Inflammatory macrophage treated with lipopolysaccharide for 1 hour (primary cell): ENCODE measurements at regions not wholly inside any gene's neighbourhood (a gene's known extent, or its start where the extent isn't known, plus 50 kb on each side); places are given as distances from the start of the nearest gene placed in this dataset.

Experiments
- DNase-seq, 2 donors: peaks; one replicate each; pipeline ENCODE4 v3.0.0-alpha.2; 2020 to 2022

DNA sequence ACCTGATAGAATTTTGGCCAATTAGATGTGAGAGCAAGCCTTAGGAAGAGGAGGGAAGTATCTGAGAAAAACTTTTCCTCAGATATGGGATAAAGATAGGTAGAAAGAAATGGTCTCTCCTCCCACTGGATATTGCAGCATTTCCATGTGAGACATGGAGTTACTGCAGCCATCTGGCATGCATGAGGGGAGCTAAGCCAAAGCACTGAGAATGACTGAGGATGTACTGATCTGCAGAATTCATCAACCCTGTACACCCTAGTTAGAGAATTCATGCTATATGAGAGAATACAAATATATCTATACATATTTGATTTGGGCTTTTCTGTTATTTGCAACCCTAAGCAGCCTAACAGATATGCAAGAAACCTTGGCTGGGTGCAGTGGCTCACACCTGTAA is 52.5 kb upstream of the RPL34 start:
- DNase-seq = no peak

DNA sequence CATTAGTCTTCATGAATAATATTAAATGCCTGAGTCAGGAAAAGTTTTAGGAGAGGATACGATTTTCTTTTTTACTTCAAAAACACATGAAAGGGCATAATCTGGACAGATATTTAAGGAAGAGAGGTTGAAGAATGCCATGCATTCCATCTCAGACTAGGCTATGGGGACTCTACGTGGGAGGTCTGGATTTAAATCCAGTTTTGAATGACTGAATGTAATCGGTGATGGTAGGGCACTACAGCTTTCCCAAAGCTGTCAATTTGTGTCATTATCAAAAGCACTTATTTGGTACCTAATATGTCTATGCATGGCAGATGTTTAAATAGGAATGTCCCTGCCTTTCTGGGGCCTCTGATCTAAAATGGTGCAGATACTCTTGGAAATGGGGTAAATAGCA is 59.3 kb upstream of the RPL34 start:
- no peak for DNase-seq

DNA sequence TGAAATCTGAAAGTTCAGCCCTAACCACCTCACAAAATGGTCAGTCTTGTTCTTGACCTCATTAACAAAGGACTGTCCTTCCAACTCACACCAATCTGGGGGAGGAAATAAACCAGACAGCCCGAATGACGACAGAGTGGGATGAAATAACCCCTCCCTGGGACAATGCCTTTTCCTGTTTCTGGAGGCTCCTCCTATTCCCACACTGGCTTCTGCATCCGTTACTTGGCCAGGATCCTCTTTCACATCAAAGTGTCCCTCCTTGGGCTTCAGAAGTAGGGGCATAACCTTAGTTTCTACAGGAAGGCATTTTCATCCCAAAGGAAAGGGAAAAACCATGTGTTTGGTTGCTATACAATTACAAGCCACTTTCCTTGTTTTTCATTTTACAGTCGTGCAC is 59.8 kb upstream of the RPL34 start:
- peak in 1 of 2 donors; percentile 3 for DNase-seq

DNA sequence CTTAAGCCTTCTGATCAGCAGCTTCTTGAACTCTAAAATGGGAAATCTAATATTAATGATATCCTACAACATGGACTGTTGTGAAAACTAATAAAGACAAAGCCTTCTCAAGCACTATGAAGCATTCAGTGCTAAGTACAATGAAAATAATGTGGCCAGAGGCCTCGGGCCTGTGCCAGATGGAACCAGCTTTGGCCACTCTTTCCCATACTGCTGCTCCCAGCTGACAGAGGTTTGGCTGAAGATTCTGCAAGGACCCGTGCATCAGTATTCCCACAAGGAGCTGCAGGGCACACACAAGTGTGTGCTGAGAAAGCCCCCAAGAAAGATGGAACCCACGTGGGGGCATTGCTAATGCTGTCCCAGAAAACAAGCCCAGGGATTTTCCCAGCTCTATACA is 60.5 kb upstream of the RPL34 start:
- DNase-seq = no peak

DNA sequence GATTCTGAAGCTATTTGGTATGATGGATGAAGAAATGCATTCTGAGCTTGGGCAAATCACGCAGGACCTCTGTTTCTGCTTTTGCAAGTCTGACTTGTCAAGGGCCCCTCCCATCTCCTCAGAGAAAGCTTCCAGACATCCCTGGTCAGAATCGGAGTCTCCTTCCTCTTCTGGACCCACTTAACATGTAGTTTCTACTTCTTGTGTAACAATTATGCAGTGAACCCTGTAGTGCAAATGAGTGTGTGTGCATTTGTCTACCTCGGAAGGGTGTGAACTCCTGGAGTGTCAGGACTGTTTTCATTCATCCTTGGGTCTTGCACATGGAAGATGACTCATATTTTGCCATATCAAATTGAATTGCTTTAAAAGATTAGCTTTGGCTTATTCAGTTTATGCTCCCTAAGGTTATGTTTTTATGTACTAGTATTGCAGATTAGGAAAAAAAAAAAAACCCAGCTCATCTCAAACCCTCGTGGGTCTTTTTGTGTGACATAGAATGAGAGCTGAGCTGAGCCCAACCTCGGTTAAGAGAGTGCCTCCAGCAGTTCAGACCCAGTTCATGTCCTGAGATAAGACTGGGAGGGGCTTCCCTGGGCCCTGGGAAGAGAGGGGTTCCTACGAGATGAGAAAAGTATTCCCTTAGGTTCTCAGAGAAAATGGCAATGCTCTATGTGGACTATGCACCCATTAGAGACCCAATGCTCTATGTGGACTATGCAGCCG is 61.1 kb upstream of the RPL34 start:
- peak; percentile 15 to 29 for DNase-seq

DNA sequence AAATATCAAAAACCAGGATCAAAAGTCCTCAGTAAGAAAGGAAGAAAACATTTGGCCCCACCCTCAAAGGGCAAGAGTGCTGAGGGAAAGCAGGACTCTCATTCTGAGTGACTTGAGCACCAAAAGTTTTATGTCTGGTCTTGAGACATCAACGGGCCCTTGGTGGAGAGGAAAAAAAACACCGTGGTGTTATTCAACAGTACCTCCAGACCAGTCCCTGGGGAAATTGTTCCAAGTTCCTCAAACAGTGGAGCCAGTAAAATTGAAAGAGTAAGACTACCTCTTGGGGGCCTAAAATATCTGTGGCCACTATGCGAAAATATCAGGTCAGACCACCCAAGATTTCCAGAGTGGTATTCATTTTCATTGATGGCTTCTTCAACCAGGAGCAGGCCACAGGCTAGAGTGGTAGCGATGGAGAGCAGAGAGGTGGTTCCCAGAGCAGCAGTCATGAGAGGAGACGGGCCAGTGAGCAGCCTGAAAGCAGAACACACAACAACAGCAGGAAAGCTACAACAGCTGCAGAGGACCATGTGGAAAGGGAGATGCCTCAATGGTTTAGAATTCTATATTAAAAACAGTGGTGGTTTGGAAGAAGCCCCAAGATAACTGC is 63.7 kb upstream of the RPL34 start:
- no peak for DNase-seq

DNA sequence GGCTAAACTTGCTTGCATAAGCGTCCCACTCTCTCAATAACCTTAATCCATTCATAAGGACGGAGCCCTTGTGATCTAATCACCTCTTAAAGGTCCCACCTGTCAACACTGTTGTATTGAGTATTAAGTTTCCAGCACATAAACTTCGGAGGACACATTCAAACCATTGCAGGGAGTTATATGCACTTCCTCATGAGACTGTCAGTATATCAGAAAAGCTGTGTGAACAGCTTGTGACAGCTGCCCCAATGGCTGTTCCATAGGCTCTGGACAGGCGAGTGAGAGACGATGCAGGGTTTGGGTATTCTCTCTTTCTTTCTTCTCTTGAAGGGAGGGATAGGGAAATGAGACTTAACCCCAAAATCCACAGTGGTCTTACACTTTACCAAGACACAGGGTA is 64.2 kb upstream of the RPL34 start:
- DNase-seq = no peak

DNA sequence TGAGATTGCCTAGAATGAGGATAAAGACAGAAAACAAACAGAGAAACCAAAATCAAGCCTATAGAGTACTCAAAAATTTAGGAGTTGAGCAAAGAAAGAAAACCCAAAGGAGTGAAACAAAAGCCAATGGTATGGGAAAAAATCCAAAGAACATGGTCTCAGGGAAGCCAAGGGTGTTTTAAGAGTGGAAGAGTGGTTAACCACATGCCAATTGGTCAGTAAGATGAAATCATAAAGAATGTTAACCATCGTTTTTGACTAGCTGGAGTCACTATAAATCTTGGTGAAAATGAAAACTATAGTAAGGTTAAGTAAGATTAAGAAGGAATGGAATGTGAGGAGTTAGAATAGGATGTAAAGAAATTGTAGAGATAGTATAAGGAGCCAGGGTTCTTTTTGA is 64.7 kb upstream of the RPL34 start:
- DNase-seq = no peak

DNA sequence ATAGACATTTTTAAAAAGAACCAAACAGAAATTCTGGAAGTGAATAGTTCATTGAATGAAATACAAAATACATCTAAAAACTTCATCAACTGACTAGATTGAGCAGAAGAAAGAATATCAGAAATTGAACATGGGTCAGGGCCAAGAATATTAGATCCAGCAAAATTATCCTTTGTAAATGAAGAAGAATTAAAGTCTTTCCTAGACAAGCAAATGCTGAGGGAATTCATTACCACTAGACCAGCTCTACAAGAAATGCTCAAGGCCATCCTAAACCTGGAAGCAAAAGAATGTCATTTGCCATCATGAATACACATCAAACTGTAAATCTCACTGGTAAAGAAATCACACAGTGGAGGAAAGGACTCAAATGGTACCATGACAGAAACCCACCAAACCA is 72.7 kb upstream of the RPL34 start:
- DNase-seq = no peak

DNA sequence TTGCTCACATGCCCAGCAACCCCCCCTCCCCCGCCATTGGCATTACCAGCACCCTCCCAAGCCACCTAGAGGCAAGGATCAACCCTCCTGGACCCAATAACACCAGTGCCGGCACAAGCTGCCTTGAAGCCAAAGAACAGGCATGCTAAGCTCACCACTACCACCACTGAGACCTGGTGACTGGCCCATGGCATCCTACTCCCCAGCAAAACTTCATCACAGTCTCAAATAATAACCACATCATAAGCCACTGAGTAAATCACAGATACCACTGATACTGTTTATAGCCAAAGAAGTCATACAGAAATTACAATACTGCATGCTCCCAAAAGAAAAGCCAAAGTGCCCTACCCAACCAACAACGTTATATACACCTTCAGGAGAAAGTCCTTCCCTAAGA is 73.6 kb upstream of the RPL34 start:
- DNase-seq = no peak

DNA sequence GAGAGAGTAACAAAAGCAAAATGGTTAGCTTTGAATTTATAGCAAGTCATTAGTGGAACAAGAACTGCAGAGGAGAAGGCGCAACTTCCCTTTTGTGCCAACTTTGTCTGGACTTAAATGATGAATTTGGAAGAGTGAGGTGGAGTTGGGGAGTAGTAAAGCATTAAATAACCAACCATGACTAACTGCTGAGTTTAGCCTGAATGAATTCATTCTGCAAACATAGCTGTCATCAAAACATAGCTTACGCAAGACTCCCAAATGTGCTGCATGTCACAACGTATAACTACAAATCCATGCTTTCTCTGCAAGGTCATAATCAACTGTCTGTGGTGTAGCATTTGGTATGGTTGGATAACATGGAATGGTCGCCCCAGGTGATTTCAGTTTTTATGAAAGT is 75.9 kb upstream of the RPL34 start:
- DNase-seq = peak in 1 of 2 donors; percentile 4

DNA sequence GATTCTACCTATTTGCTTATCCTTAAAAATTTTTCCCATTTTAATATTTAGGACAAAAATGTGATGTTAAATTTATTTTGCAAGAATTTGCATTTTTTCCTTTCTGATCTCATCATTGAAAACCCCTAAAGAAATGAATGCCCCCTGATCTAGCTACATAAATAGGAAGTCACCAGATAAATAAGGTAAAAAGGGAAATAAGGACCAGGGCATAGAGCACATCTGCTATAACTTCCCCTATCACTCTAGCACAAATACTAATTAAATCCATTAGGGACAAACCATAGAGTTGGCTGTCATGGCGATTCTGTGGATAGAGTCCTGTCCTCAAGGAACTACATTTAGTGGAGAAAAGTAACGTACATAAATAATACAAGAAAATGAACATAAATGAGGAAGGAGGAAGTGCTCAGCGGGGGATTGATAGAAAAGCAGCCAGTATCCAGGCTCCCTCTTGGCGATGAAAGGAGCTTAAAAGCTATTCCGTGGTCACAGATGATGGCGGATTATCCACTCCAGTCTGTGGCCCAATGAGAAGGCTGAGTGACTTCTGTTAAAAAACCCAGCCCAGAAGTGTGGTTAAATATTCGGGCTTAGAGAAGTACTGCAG is 76.9 kb upstream of the RPL34 start:
- peak in 1 of 2 donors; percentile 7 for DNase-seq

DNA sequence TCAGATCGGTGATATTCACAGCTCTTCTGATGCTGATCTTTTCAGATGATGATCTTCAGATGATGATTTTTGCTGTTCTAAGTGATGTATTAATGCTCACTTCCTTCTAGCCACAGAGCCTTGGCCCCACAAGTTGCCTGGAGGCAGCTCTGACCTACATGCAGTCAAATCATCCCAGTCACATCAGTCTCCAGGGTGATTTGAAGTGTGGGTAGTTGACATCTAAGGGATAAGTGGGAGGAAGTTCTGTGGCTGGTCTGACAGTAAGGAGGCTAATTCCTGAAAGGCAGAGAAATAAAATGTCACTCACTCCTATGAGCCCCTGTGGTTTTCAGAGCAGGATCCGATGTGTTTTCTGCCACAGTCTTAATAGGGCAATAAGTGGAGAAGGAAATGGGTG is 79.8 kb upstream of the RPL34 start:
- DNase-seq = no peak

DNA sequence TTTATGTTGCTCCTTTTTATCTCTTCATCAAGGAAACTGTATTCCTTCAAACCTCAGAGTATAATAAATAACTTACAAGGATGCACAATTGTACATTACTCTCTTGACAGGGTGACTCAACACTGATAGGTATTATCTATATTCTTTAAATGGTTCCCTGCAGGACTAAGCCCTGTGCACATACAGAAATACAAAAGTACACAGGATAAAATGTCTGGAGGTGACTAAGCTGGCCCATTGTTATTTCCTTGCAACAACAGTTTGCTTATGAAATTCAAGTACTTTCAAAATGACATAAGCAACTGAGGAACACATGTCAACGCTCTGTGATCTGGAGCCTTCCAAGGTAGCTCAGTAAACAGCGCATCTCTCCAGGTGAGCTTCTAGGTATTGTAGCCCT is 83.8 kb upstream of the RPL34 start:
- DNase-seq = no peak

DNA sequence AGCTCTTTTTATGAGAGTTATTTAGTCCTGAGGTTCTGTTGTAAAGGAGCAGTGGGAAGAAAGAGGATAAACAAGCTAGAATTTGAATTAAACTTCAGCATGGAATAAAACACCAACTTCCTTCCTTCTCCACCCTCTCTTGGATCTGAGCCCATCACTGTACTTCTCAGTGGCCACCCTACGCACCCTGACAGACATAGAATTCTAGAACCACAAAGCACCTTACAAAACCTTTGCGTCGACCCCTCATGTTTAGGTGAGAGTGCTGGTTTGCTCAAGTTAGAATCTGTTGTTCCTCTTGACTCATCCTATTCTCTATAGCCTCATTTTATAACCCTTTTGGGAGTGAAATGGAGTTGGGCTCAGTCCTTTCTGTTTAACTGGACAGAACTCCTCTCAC is 84.6 kb upstream of the RPL34 start:
- DNase-seq = no peak

DNA sequence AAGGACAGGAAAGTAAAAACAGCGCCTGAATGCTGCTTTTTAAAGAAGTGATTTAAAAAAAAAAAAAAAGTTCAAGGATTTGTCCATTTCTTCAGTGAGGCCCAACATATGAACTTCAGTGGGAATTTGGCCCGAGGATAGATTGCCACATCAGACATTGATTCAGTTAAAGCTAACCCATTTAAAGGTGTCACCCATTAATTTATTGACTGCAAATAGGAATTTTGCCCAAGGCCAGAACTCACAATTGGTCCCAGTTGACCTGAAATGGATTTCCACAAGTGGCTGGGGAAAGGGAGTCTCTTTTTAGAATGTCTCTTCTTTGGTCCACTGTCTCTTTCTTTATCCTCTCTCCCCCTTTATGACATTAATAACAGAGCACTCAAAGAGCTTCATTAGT is 86.5 kb upstream of the RPL34 start:
- DNase-seq = no peak

DNA sequence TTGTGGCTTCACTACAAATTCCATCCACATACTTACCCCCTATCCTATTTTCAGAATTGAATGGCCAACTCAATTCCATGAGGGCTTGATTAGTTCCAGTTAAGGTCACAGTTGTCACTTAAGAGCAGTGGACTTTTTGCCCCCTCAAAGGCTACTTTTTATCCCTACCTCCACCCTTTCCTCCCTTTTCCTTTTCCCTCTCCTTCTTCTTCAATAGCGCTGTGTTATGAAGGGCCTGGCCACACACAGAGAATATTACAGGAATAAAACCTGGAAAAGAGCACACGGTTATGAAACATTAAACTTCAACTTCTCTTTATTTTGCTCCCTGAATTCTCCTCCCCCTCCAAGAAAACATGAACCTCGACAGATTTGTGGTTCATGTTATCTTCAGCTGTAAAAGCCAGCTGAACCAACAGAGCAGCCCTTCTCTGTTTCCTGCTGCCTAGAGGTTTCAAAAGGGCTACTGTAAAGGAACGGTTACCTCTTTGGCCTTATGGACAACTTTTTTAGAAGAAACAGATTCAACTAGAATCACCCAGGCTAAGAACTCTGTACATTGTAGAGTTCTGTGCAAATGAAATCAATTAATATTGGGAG is 87.0 kb upstream of the RPL34 start:
- no peak for DNase-seq

DNA sequence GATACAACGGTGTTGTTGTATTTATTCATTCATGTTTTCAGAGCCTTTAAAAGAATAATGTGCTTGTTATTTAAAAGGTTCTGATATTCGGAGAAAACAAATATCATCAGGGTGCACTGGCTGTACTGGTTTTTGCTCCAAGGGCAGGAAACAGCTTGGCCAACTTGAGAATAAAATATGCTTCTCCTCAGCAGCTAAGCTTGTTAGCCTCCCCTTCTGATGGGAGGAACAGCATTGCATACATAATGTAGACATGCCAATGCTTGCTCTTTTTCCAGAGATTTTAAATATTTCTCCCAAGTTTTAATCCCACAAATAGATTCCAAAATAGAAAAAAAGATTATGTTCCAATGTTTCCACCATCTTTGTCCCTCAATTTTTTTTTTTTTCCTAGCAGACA is 87.6 kb upstream of the RPL34 start:
- no peak for DNase-seq

DNA sequence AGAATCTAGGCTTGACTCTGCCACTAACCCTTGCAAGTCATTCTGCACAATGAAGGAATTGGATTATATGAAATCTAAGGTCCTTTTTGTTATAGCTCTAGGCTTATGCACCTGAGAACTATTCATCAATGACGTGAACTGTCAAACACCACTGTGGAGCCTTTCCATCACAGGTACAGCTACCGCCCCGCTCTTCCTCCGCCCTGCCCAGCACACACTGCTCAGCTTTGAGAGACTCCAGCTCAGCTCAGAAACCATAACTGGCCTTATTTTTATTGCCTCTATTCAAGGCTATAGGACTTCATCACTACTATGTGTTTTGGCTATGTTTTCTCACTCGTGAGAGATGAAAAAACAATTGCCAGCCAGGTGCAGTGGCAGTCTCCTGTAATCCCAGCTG is 88.2 kb upstream of the RPL34 start:
- DNase-seq = no peak

DNA sequence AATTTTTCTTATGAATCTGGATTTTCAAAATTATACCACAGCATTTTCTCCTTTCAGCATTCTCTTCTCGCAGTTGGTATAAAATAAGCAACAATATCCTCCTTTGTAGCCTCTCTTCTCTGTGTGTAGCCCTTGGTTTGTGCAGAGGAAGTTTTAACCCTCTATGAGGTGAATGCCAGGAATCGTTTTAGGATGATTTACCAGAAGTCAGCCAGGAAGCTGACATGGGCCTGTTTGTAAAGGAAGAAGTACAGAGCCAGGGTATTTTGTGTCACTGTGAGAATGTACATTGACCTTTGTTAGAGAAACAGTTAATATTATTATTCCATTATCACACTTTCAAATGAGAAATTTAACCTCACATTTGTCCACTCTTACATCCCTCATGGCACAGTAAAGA is 88.9 kb upstream of the RPL34 start:
- DNase-seq = no peak

DNA sequence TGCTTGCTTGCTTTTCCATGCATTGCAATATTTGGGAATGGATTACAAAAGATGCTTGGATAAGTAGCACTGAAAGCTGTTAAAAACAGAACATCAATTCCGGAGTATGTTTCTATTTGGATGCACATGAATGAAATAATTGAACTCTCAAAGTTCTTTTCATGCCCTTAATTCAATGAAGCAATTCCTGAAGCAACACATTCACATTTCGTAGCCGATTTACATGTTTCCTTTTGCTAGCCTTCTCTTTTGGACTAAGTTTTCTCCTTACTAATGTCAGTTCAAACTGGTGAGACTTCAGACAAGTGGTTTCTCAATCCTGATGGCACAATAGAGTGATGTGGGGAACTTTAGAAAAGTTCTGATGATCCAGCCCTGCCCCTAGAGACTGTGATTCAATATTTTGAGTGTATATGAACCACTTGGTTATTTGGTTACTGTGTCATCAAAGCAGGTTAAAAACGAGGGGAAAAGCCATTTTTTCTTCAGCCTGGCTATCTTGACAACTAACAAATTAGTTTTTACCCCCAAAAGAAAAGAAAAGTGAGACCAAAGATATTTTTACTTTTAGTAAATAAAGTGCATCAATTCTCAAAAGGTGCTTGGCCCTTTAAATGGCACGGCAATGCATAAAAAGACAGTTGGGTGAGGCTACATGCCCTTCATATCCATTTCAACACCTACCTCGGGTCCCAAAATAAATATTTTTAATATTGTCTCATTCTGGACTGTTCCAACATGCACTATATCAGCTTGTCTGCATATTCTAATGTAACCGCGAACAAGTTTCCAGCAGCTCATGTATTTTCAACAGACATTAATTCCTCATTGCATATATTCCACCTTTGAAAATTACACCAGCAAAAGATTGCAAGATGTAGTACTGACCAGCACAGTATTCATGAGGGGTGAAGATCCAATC is 90.1 kb upstream of the RPL34 start:
- no peak for DNase-seq

DNA sequence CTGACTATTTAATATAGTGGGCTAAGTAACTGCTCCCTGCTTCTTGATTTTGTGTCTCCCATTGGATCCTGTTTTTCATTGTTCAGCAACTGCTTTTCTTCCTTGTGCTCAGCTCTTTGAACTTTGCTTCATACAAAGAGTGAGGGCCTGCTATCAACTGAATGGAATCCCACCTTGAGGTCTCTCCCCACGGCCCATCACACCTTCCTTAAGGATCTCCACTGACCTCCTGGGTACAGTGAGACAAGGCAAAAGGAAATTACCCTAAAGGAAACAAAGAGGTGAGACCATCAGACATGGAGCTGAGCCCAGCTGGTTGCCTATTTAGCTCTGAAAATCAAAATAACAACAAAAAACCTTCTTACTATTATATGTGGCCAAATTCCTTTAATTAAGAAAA is 91.3 kb upstream of the RPL34 start:
- DNase-seq = no peak

DNA sequence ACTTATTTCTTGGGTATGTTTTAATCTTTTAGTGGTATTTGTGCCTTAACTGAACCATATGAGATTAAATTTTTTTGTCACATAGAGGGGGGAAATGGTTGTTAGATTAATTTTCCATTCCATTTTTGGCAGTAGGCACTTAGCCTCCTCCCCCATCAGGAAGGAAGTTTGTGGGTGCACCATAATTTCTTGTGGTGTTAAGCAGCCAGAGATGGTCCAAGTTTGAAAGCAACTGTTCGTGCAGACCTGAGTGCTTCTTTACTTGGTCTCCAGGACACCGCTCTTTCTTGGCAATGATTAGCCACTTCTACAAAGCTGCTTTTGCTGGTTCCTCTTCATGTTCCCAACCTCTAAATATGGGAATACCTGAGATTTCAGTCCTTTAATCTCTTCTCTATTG is 92.7 kb upstream of the RPL34 start:
- no peak for DNase-seq
